ENCODE measurements at regions not wholly inside any gene's neighbourhood (a gene's known extent, or its start where the extent isn't known, plus 50 kb on each side); places are given as distances from the start of the nearest gene placed in this dataset.

- no peak for TF ChIP-seq EZH2 (IDR thresholded peaks at IDR 0.05; ENCODE audit: insufficient read depth, poor library complexity, severe bottlenecking)
- no peak for TF ChIP-seq EZH2phosphoT487 (IDR thresholded peaks at IDR 0.05; ENCODE audit: insufficient read depth, low read depth)
Measured at GRCh38 chr10:29712108-29712507, 77.3 kb upstream of the SVIL start.

Data from GM23248 (cell line).